DMS 273 (cell line): ENCODE measurements at regions not wholly inside any gene's neighbourhood (a gene's known extent, or its start where the extent isn't known, plus 50 kb on each side); places are given as distances from the start of the nearest gene placed in this dataset.

Experiments
- DNase-seq: peaks from one replicate; lab custom pipeline; 2025; ENCODE audit not compliant: unreplicated experiment; lab: John Stamatoyannopoulos, UW

DNA sequence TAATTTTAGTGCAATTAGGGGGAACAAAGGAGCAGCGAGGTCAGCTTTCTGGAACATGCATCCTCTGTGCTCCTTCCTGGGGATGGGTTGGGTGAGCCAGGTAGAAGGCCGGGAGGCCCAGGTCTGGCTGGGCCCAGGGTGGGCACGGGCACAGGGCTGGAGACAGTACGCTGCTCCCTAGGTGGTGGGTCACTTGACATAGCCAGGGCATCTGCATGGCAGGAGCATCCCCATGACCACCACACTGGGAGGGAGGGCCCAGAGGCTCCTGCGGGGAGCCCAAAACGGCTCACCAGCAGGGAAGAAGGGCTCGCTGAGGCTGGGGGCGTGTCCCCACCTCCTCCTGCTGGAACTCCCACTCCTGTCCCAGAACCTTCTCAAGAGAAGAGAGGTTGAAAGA lies 216.8 kb downstream of the NXNL2 start:
- no peak for DNase-seq

DNA sequence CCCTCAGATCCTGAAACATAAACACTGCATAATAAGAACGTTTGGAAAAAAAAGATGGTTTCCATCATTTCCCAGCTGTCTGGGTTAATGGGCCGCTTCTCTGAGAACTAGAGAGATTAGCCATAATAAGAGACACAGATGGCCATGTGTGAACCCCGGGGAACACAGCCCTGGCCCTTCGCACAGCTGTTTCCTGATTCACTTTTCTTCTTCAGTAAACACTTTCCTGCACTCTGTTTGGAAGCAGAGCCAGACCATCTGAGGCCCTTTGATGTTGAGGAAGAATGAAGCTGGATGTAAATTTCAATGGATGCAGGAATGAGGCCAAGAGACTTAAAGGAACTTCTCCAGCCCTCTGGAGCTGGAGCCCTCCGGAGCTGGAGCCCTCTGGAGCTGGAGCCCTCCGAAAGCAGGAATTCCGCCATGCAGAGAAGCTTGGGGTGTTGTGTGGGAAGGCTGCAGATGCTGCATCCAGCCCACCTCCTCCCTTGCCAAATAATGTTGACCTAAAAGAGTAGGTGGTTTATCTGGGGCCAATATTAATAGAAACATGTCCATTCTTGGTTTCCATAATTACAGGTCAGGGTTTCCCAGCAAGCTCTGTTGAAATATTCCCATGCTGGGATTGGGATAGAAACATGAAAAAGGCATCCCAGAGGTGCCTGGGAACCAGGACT lies 218.9 kb downstream of the NXNL2 start:
- DNase-seq, result peak; percentile 91

GRCh38 chr9:88754452-88754851 lies 219.5 kb downstream of the NXNL2 start:
- no peak for DNase-seq

- no peak for DNase-seq
Measured at GRCh38 chr9:88754886-88755285, 219.9 kb downstream of the NXNL2 start.

DNA sequence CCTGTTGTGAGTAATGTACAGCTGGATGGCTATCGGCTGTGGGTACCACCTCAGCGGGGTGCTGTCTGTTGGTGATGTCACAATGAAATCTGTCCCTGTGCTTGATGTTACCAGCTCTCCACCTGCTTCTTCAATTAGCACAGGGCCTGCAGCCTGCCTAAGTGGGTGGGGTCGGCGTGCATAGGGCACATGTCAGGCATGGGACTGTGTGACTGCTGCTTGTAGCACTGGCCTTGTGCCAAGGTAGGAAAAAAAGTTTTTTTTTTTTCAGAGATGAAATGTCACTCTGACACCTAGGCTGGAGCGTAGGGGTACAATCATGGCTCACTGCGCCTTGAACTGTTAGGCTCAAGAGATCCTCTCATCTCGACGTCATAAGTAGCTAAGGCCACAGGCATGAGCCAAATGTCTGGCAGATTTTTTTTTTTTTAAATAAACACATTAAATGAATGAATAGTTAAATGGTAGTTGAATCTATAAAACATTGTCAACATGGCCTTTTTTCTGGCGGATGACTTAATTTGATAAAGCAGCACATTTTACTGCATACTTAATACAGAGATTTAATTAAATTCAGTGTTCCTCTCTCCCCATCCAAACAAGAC lies 222.5 kb downstream of the NXNL2 start:
- peak; percentile 13 for DNase-seq

GRCh38 chr9:88759364-88759763 lies 224.4 kb downstream of the NXNL2 start:
- peak; percentile 42 for DNase-seq

DNA sequence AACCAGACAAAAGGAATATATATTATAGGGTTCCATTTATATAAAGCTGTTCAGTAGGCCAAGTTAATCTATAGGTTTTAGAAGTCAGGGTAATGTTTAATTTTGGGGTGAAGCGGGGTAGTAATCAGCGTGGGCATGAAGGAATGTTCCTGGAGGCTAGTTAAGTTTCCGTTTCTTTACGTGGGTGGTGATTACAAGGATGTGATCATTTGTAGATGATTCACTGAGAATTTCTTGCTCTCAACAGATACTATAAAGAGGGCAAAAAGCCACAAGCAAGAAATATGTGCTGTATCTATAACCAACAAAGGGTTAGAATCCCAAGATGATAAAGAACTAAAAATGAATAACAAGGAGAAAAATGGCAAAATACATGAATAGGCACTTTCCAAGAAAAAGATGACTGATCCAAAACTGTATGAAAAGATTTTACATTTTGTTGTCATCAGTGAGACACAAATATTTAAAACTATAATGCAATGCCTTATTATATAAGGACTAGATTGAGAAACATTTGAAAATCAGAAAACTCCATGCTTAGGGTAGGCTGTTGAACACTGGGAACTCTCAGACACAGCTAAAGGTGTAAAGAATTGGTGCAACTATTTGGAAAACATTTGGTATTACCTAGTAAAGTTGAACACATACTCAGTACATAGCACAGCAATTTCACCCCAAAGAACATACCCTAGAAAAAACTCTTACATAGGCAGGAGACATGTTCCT lies 224.3 kb upstream of the S1PR3 start:
- no peak for DNase-seq

GRCh38 chr9:88767504-88767790 lies 223.8 kb upstream of the S1PR3 start:
- DNase-seq, result no peak

DNA sequence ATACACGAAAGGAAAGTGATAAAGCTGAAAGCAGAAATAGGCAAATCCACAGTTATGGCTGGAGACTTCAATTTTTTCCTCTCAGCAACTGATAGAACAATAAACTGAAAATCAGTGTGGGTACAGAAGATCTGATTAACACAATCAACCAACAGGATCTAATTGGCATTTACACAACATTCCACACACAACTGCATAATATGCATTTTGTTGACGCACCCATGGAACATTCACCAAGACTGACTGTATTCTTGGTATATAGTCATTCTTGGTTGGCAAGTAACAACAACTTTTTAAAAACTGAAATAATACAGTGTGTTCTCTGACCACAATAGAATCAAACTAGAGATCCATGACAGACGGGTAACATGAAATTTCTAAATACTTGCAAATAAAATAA lies 218.7 kb upstream of the S1PR3 start:
- no peak for DNase-seq

- no peak for DNase-seq
Measured at GRCh38 chr9:88773126-88773525, 218.1 kb upstream of the S1PR3 start.

DNA sequence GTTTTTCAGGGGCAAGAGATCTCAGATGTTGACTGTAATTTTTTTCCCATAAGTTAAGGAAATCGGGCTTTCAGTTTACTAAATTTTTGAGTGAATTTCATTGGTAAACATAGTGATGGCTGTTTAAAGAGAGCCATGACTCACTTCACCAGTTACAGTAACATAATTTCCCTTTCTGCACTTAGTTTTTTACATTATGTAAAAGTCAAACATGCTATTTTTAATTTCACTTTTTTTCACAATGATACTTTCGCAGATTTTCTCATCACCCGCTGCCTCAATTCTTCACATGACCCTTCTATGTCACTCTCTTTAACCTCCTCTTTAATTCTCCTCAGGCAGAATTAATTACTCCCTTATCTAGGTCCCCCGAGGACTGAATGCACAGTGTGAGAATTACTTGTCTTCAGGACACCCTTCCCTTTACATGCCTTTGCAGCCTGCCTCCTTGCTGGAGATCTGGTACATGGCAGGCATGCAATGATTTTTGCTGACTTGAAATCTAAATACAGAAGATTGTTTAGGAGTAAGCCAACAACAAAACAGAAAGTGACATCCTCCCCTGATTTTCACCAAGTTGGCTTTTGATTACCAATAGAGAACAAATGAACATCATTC lies 217.5 kb upstream of the S1PR3 start:
- no peak for DNase-seq

DNA sequence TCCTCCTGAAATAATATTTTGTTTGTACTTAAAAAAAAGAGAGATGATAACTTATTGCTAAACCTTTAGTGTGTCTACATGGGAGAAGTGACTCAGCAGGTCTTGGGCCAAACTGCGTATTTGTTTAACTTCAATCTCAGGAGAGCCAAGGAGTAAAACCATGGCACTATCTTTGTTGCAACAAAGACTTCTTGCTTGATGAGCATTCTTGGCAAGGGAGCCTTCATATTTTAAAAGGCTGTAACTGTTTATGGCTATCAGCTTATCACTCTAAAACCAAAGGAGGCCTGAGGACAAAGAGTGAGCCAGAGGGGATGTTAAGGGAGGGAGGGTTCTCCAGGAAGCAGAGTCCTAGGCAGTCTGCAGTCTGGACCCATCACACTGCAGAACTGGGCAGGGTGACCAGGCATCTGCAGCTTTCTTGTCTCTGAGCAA lies 216.2 kb upstream of the S1PR3 start:
- no peak for DNase-seq

GRCh38 chr9:88775559-88775958 lies 215.7 kb upstream of the S1PR3 start:
- DNase-seq, result no peak

DNA sequence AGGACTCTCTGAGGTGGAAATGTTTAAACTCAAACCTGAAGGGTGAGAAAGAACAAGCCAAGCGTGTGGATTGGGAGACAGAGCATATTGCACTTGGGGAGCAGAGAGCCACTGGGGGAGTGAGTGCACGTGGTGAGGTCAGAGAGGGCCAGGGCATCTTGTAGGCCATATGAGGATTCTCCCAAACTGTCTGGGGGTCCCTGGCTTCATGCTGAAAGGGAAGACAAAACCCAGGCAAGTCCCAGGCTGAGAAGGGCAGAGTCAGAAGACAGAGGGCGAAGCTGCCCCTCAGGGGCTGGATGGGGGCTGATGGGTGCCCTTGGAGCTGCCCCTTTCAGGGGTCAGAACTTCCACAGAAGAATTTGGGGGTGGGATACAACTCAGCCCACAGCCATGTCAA lies 215.3 kb upstream of the S1PR3 start:
- no peak for DNase-seq

DNA sequence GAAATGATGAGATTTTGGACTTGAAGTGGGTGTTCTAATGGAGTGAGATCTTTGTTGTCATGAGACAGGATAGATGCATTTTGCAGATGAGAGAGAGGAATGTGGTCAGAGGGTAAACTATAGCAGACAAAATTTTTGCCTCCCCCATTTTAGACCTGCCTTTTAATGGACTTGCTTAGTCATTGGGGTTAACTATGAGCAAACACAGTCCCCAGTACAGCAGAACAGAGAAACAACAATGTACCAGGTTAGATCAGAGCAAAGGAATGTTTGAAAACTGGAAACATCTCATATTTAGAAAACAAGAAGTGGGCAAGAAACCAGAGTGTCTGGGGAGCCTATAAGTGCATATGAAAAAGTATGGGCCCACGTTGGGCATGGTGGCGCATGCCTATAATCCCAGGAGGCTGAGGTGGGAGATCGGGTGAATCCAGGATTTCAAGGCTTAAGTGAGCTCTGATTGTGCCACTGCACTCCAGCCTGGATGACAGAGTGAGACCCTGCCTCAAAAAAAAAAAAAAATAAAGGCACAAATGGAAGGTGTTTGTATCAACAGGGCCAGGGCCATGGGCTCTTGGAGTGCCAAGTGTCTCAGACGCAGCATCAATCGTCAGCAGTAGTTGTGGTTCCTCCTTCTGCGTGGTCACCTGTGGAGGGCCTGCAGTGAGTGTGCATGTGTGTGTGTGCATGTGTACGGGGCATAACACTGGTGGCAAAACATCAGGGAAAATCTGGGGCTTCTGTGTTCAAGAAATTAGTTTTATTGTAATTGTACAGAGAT lies 214.4 kb upstream of the S1PR3 start:
- DNase-seq, result no peak

- no peak for DNase-seq
Measured at GRCh38 chr9:88777498-88778312, 213.6 kb upstream of the S1PR3 start.

DNA sequence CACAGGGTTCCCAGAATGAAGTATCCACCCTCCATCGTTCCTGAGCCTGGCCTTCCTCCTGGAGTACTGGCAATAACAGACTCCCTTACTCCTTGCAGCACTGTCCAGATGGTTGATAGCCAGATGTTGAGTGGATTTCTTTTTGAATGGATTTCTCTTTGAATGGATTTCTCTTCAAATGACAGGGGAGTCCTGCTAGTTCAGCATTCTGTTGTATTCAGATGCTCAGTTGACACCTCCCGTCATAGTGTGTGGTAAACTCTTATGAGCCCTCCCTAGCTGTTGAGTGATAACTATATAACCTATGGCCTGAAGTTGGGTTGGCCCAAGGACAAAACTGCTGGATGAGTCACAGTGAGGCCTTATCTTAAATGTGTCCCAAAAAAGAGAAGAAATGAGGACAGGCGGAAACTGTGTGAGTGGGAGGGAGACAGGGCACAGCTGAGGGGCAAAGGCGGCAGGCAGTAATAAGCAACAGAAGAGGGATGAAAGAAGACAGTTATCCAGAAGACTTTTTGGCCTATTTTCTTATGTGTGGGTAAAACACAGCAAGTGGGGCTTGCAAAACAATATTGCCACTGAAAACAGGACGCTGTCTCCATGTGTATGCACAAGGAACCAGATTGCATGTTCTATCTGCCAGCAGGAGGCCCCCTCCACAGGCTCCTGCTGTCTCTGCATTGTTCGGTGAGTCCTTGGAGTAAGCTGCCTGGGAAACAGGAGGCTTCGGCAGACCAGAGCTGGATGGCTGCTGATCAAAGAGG lies 209.5 kb upstream of the S1PR3 start:
- peak; percentile 64 for DNase-seq

DNA sequence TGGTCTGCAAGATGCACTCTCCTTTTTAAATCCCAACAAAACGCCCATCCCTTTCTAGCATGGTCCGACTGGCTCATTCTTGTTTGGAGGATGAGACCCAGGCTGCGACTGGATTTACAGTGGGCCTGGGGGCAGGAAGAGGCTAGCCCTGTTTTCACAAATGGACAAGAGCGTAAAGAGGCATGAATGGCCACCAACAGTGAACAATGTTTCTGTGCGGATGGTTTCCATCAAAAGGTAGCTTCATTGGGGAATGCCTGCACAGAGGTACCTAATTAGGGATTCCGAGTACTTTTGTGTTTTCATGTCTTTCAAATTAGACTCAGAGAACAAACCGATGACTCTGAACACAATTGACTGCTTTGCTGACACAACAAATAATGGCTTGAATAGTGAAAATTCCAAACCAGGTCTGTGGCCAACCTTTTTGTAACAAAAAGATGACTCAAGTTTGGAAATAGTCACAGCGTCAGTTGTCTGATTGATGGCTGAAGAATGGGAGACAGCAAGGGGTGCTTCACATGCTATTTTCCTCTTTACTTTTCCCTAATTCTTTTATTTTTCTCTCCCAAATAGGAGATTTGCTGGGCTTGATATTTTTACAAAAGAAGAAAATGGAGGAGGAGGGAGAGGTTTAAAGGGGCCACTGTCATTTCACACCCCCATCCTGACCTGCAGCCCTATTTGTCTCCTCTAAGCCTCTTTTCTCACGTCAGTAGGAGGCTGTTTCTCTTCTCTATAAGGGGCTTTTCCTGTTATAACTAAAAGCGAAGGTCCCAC lies 208.1 kb upstream of the S1PR3 start:
- DNase-seq, result no peak

- DNase-seq, result no peak
Measured at GRCh38 chr9:88783711-88784083, 207.6 kb upstream of the S1PR3 start.
